ENCODE measurements at regions not wholly inside any gene's neighbourhood (a gene's known extent, or its start where the extent isn't known, plus 50 kb on each side); places are given as distances from the start of the nearest gene placed in this dataset.

DNA sequence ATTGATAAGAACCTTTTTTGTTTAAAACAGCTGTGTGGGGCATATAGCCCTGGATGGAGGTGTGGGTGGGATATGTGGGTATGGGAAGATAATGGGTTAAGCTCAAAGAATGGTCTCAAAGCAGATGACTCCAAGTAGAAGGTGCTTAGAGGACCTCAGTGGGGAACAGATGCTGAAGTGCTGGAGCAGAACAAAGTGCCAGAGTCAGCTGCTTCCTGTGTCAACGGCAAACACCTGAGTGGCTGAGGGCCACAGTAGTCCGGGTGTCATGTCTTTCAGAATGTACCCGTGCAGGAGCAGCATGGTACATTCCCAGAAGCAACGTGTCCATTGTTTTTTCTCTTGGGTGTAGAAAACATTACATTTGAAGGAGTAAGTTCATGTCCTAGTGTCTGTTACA, 210.6 kb downstream of the CCNG2 start:
- no peak for DNase-seq (ENCODE audit: low read depth)

DNA sequence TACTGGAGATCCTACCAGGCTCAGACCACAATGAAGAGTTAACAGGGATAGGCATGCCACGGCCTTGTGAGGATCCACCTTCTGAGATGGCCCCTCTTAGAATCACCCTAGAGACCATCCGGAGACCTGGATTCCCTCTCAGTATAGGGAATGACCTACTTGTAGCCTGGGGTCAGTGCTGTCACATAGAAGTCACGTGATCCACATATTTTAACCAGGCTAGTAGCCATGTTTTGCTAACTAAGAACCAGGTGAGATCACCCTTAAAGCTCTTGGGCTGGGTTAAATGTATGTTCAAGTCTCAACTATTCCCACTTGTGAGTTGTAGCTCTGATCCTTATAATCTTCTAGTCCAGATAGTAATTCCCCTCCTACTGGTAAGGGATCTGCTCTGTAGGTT, 215.4 kb downstream of the CCNG2 start:
- no peak for DNase-seq (ENCODE audit: low read depth)

GRCh38 chr4:77375866-77376607, 219.0 kb downstream of the CCNG2 start:
- no peak for DNase-seq (ENCODE audit: low read depth)

DNA sequence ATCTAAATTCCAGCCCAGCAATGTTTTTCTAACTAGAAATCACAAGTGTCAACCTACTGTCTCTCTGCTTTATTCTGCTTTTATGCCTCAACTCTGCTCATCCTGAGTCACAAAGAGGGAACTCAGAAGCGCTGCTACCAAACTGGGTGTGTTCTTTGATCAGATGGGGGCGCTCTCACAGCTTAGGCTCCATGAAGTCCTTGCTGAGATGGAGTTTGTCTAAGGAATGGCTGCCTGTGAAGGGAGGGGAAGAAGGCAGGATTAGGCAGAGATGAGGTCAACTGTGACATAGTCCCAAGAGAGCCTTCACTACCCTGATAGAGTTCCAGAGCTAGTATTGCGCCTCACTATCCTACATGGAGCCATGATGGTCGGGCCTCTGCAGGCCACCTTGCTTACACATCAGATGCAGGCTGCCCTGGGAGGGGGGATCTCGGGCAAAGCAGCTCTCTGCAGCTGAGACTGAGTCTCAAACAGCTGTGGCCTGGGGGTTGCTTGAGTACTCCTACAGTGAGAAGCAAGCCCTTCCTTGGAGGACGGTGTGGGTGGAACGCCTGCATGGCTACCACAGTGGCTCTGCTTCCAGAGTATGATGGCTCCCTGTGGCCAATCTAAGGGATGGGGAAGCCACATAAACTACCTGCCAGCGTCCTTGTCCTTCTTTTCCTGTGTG, 219.9 kb downstream of the CCNG2 start:
- DNase-seq (ENCODE audit: low read depth): no peak

DNA sequence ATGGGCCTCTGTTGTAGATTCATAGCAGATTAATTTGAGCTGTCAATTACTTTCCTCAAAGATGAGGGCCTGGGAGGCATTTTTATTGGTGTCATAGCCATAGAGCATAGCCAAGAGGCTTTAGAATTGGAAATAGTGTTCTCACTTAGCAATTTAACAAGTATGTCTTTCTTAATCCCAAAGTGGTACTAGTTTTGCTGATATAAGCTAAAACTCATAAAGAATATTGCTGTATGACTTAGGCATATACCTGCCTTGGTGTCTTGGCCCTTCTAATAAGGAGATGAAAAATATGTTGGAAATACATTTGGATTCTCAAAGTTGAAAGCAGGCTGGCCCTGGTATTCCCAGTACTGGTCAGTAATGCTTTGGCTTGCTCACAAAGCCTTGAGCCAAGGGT, 221.5 kb upstream of the CXCL13 start:
- no peak for DNase-seq (ENCODE audit: low read depth)

DNA sequence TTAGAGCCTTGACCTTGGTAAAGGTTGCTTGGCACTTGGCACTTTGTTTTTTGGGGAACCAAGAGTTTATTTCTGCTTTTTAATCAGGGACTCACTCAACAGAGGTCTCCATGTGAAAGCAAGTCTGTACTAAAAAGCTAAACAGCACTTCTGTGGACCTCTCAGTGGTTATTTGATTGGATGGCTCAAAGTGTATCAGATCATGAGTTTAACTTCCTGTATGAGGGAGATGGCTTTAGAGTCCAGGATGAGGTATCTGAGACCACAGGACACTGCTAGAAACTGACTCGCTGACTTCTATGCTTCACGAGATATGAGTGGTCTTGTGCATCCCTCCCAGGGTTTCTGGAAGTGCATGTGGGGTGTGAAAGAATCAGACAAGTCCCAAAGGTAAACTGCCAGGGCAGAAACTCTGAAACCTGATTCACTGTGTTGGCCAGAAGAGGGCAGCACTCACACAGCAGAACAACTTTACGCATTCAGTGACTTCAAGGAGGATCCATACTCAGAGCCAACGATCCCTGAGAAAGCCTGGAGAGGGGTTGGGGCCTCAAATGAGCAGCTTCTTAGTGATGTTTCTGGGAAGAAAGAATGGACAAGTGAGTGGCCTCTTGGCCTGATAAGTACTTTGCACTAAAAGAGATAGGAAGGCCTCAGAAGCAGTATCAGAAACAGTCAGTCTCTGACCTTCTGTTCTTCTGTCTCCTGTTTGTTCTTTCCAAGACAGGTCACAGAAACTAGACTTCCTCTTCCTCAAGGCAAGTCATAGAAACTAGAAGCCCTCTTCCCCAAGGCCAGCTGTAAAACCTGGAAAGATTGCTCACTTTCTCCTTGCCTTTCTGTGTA, 220.3 kb upstream of the CXCL13 start:
- DNase-seq (ENCODE audit: low read depth): peak; percentile 28

GRCh38 chr4:77393996-77394395, 211.6 kb upstream of the CXCL13 start:
- DNase-seq (ENCODE audit: low read depth): no peak

- no peak for DNase-seq (ENCODE audit: low read depth)
Measured at GRCh38 chr4:77395481-77395880, 210.1 kb upstream of the CXCL13 start.

DNA sequence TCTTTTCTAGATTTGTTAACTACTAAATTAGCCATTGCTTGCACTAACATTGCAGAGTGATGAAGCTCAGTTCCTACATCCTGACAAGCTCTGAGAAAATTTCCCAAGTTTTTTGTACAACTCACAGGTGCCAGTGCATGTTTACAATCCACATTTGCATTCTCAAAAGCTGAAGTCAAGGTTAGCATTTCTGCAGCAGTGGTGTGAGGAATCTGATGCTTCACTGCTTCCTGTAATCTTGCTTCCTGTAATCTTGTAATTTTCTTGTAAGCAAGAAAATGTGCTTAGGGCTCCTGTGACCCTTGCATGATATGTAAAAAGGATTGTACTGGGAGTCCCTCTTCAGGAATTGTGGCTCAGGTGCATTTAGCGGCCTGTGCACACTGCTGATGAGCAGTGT, 207.4 kb upstream of the CXCL13 start:
- no peak for DNase-seq (ENCODE audit: low read depth)

DNA sequence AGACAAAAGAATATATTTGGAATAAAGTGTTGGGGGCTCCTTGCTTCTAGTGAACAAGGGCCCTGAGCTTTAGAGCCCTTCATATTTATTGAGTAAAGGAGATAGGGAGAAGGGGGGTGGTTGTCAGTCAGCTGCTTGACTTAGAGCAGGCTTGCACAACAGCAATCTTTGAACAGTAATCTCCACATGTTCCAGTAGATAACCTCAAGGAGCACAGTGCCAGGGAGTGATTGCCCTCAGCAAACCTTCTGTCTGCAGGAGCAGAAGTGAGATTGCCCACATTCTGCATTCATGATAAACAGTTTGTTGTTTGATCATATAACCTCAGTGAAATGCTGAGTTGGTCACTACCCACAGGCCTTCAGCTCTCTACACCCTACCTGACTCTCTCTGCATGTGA, 205.8 kb upstream of the CXCL13 start:
- DNase-seq (ENCODE audit: low read depth): no peak

DNA sequence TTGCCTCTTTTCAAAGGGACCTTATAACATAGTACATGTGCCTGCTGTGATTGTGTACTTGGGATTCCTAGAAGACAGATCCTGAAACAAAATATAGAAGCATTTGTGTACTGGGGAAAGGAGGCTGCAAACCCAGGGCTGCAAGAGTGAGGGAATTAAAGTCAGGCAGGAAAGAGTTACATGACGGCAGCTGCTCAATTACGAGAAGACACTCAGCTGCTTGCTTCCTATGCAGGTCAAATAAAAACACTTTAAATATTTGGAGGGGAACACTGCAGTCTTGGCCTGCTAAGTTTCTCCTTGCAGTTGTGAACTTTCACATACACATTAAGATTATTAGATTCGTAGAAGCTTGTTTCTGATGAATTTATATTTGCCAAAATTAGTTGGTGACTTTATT, 191.9 kb upstream of the CXCL13 start:
- no peak for DNase-seq (ENCODE audit: low read depth)

GRCh38 chr4:77415689-77416088, 189.9 kb upstream of the CXCL13 start:
- DNase-seq (ENCODE audit: low read depth): no peak

- DNase-seq (ENCODE audit: low read depth): no peak
Measured at GRCh38 chr4:77418333-77418732, 187.3 kb upstream of the CXCL13 start.

DNA sequence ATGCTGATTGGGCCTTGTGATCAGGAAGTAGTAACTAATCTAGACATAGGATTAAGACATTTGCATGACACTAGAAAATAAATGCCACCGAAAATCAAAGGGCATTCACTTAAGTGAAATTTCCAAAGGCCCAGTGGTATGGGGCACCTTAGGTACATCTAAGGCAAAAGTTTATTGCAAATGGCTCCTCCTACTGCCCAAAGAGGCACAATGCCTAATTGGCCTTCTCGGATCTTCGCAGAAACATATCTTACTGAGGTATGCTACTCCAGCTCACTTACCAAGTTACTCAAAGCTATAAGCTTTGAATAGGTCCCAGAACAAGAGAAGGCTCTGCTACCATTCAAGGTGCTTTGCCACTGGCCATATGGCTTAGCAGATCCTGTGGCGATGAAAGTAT, 174.8 kb upstream of the CXCL13 start:
- no peak for DNase-seq (ENCODE audit: low read depth)

- DNase-seq (ENCODE audit: low read depth): no peak
Measured at GRCh38 chr4:77431546-77431945, 174.1 kb upstream of the CXCL13 start.

- no peak for DNase-seq (ENCODE audit: low read depth)
Measured at GRCh38 chr4:77432717-77433417, 172.8 kb upstream of the CXCL13 start.

DNA sequence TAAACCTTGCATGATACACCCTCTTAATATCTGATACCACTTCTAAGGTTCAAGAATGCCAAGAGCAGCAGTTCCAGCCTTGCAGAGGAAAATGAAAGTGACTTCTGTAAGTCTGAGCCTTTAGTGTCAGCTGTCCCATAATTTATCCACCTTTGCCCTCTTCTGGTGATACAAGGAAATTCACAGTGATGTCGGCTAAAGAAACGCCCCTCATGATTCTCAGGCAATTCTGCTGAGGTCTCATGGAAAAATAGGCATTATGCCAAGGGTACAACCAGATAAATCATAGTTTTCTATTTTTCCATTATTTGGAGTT, 172.2 kb upstream of the CXCL13 start:
- no peak for DNase-seq (ENCODE audit: low read depth)

DNA sequence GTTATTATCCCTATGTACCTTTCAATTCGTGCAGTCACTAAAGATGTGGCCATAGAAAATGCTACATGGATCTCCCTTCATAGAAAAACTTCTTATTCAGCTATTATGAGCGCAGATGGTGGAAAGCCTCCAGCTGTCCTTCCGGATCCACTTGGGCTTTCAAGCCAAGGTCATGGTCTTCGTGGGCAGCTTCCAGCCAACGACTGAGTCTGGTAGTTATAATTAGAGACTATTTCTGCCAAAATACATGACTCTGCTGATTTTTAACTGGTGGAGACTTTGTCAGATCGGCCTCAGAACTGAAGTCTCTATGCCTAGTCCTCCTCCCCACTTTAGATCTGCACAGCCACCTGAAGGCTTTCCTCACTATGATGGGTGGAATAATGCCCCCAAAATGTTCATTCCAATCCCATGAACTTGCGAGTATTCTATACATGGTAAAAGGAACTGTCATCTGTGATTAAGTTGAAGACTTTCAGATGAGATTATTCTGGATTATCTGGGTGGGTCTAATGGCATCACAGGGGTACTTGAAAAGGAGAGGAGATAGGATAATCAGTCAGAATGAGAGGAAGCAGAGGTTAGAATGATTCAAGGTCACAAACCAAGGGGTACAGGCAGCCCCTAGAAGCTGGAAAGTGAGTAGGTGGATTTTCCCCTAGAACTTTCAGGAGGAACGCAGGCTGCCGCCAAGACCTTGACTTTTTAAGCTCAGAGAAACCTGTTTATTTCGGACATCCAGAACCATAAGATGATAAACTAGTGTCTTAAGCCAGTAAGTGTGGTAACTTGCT, 171.1 kb upstream of the CXCL13 start:
- DNase-seq (ENCODE audit: low read depth): no peak

DNA sequence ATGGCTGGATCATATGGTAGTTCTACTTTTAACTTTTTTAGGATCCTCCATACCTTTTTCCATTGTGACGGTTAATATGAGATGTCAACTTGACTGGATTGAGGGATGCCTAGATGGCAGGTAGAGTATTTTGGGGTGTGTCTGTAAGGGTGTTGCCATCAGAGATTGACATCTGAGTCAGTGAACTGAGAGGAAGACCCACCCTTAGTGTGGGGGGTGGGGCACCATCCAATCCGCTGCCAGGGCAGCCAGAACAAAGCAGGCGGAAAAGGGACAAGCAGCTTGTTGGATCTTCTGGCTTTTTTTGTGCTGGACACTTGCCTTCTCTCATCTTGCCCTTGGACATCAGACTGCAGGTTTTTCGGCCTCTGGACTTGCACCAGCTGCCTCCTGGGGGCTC, 168.5 kb upstream of the CXCL13 start:
- DNase-seq (ENCODE audit: low read depth): no peak

- no peak for DNase-seq (ENCODE audit: low read depth)
Measured at GRCh38 chr4:77438549-77438948, 167.1 kb upstream of the CXCL13 start.

DNA sequence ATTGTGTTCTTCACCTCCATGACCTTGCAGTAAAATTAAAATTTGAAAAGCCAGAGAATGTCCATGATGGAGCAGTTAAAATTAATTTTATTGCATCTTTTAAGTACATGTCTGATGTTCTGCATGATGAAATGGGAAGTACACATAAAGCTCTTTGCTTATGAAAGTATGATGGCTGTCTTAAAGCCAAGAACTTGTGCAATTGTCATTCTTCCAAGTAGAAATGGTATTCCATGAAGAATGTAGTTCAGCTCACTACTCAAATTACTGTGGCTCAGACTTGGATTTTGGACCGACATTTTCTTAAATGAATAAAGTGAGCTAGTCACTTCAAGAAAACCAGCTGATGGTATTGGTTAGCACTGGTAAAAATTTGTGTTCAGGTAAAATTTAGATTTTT, 161.7 kb upstream of the CXCL13 start:
- no peak for DNase-seq (ENCODE audit: low read depth)

GRCh38 chr4:77445823-77446222, 159.8 kb upstream of the CXCL13 start:
- DNase-seq (ENCODE audit: low read depth): no peak
